Left colon (tissue), 2 donors: ENCODE measurements at regions not wholly inside any gene's neighbourhood (a gene's known extent, or its start where the extent isn't known, plus 50 kb on each side); places are given as distances from the start of the nearest gene placed in this dataset.
"Not testable (repeated sequence)": the region's sequence is repeated elsewhere in the genome, so short reads cannot be mapped to it uniquely, and the experiment has no call there.

Experiments used
- ATAC-seq: fragments of 200-7000 bp; cut with Tn5 transposase; one replicate; pipeline ENCODE4 v1.9.1; 2020; ENCODE audit warnings: mild to moderate bottlenecking, moderate library complexity
- DNase-seq, 2 donors: peaks; one replicate each; pipeline ENCODE4 v3.0.0-alpha.2; 2020
- intact Hi-C, 2 donors: fragments of 100-400 bp; cut with DNase I in 1 of 2; cut with micrococcal nuclease in 1 of 2; formaldehyde crosslinking; loops; one replicate each; pipeline versions ENCODE4 v1.11.2 to v1.14.0; 2022; cut with DNase I, micrococcal nuclease
- donor health status: DM: no; HTN: no; CAD: no.
- donor health status: DM: yes; HTN: yes; CAD: no.

- ATAC-seq, intact Hi-C loops, DNase-seq: not testable (repeated sequence)
Measured at GRCh38 chr18:14460364-14460763, 83.0 kb downstream of the POTEC start.

GRCh38 chr18:14459826-14460225, 83.6 kb downstream of the POTEC start:
- ATAC-seq, intact Hi-C loops, DNase-seq: not testable (repeated sequence)

GRCh38 chr18:14458009-14458945, 85.1 kb downstream of the POTEC start:
- DNase-seq, result peak; percentile 59 to 80
- ATAC-seq, intact Hi-C loops: not testable (repeated sequence)

- ATAC-seq, result peak; percentile 26
- DNase-seq, result peak in 1 of 2 donors; percentile 31
- intact Hi-C loops, result not testable (repeated sequence)
Measured at GRCh38 chr18:14450637-14451009, 92.8 kb downstream of the POTEC start.

- peak; percentile 92 for ATAC-seq
- intact Hi-C loops, result not testable (repeated sequence)
Measured at GRCh38 chr18:14449995-14450636, 93.3 kb downstream of the POTEC start.

DNA sequence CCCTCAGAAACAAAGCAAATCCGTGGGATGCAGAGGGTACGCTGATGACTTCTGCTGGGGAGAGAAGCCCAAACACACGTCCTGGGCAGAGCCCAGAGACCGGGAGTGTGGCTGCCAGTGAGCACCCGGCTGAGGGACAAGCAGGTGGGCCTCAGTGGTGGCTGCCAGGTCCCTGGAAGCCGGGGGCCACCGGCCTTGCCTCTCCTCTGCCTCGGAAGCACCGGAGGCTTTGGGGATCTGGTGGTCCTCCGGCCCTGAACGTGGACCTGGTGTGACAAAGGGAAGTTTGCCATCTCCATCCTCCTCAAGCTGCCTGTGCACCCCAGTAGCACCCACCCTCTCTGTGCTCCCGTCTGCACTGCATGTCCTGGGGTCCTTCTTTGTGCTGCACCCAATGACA, 94.3 kb downstream of the POTEC start:
- intact Hi-C loops, DNase-seq, ATAC-seq: not testable (repeated sequence)

More at GRCh38 chr18:14449995-14450636, 93.3 kb downstream of the POTEC start:
- DNase-seq, result peak in 1 of 2 donors; percentile 30

GRCh38 chr18:14447715-14448114, 95.7 kb downstream of the POTEC start:
- ATAC-seq, intact Hi-C loops, DNase-seq: not testable (repeated sequence)

DNA sequence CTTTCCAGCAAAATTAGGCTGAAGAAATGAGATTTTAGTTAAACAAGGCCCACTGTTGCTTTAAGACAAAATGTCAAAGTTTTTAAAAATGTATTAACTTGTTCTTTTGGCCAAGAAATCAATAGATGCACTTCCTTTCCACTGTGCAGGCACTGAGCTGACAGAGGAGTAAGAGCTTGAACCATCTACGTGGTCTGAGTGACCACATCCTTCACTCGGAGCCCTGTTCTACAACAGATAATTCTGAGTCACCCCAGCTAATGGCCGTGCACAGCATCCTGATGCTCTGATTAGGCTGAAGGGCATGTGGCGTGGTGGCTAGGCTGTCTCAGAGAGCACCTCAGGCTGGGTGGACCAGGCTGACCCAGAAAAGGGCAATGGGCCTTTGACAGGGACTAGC, 107.9 kb downstream of the POTEC start:
- DNase-seq, intact Hi-C loops, ATAC-seq: not testable (repeated sequence)

DNA sequence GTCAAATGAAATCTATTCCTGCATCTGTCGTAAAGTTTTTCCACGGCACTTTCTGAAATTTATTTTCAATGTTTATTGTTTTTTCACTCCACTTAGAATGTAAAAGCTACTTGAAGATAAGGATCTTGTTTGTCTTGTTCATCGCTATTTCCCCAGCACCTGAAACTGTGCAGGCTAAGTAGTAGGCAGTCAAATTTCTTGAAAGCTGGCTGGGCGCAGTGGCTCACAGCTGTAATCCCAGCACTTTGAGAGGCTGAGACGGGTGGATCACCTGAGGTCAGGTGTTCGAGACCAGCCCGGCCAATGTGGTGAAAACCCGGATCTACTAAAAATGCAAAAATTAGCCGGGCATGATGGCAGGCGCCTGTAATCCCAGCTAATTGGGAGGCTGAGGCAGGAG, 111.0 kb downstream of the POTEC start:
- intact Hi-C loops, ATAC-seq, DNase-seq: not testable (repeated sequence)

DNA sequence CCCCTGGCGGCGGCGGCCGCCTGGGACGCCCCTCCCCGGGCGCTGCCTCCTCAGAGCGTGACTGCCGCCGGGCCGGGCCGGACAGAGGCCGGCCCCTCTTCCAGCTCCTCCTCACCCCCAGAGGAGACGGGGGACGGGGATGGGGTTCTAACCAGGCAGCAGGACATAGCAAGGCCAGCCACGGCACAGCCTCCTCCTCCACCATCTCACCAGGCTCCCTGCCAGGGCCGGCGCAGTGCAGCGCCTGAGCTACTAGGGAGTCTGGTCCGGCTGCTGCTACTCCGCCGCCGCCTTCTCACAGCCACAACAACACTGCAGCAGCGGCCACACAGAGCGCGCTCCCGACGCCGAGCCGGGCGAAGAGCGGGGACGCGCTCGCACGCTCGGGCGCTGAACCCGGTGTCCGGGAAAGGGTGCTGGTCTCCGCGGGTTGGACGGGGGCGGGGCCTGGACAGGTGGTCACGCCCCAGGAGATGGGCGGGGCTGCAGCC, 112.3 kb downstream of the POTEC start:
- intact Hi-C loops, result not testable (repeated sequence)
- DNase-seq, result peak; percentile 89 to 90
- ATAC-seq, result peak; percentile 78

DNA sequence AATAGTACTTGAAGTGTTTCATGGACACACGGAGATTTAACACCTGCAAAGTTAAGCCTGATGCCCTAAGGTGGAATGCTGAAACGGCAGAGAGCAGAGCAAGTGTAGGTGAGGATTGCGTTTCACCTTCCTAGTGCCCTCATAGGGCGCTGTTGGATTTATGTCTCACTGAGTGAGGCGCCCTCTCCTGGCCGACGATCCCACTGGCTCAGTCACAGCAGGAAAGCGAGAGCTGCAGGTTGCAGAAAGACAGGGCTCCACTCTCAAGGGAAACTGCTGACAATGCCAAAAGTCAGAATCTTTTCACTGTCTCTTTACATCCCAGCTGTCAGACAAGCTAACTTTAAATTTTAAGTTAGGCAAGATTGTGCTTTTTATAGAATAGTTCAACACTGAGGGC, 127.6 kb downstream of the POTEC start:
- intact Hi-C loops, ATAC-seq: not testable (repeated sequence)
- peak in 1 of 2 donors; percentile 33 for DNase-seq

- ATAC-seq, DNase-seq, intact Hi-C loops: not testable (repeated sequence)
Measured at GRCh38 chr18:14415399-14415798, 128.0 kb downstream of the POTEC start.

GRCh38 chr18:14395533-14395932, 147.9 kb downstream of the POTEC start:
- intact Hi-C loops, DNase-seq, ATAC-seq: not testable (repeated sequence)

DNA sequence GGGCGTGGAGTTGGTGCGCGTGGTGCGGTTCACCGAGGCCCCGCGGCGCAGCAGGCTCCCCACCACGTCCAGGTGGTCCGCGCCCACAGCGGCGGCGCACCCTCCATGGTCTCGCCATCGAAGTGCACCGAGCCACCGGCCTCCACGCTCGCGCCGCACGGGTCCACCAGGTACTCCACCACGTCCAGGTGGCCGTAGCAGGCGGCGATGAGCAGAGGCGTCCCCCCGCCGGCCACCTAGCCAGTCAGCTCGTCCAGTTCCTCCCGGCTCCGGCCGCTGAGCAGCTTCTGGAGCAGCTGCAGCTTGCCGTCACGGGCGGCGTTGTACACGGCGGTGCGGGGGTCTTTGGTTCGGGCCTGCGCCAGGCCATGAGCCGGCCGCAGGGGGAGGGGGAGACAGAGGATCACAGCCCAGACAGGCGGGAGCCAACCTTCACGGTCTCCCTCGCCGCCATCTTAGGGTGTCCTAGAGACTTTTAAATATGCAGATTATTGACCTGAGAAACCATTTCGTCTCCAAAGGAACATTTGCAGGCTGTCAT, 149.8 kb downstream of the POTEC start:
- intact Hi-C loops, ATAC-seq, DNase-seq: not testable (repeated sequence)

DNA sequence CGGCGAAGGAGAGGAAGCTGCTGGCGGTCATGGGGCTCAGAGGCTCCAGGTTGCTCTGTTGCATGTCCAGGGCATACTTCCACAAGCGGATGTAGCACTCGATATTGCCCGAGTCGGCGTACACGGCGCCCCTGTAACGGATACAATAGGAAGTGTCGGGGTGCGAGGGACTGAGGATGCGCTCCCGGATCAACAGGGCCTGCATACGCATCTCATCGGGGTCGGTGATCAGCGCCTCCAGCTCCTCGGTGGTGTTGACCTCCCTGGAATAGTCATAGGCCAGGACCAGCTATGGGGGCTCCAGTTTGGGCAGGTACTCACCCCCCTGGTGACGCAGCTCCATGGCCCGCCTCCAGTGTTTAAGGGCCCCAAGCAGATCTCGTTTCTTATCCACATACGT, 150.8 kb downstream of the POTEC start:
- intact Hi-C loops, DNase-seq, ATAC-seq: not testable (repeated sequence)

GRCh38 chr18:14384961-14385360, 158.4 kb downstream of the POTEC start:
- intact Hi-C loops, DNase-seq, ATAC-seq: not testable (repeated sequence)

- ATAC-seq, intact Hi-C loops, DNase-seq: not testable (repeated sequence)
Measured at GRCh38 chr18:14382666-14383065, 160.7 kb downstream of the POTEC start.

DNA sequence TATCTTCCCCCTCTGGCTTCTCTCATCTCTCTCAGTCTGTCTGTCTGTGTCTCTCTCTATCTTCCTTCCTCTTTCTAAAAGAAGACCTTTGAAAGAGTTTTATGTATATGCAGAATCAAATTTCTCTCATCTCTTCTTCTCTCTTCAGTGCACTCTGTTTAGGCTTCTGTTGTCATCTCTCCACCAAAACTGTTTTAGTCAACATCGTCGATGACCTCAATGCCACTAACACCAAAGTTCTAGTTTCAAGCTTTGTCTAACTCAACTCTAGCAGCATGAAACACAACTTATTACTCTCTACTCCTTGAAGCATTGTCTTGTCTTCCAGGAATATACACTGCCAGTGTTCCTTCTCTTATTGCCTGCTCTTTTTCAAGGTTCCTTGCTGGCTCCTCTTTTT, 163.9 kb downstream of the POTEC start:
- intact Hi-C loops, DNase-seq, ATAC-seq: not testable (repeated sequence)

DNA sequence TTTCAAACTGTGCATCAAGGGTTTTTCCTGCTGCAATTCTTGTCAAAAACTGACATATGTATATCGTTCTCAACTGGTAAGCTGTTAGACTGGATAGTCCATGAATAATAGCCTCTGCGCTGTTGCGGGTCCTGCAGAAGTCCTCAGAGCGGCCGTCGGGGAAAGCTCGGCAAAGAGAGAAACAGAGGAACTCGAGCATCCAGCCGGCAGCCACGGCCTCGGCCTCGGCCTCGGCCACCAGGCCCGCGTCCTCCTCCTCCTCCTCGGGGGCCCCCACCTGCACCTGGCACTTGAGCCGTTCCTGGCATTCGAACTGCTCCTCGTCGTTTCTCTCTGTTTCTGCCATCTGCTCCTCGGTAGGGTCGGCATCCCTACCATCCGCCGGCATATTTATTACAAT, 165.0 kb downstream of the POTEC start:
- DNase-seq, ATAC-seq, intact Hi-C loops: not testable (repeated sequence)
